Amniotic epithelial cell (primary cell): ENCODE measurements at regions not wholly inside any gene's neighbourhood (a gene's known extent, or its start where the extent isn't known, plus 50 kb on each side); places are given as distances from the start of the nearest gene placed in this dataset.

Experiments
- DNase-seq: peaks from one replicate; pipeline ENCODE4 v3.0.0-alpha.2; 2010; ENCODE audit warnings: low read depth

- DNase-seq, result peak; percentile 60
These were observed 86.8 kb upstream of the STEAP1B start for GRCh38 chr7:22586786-22587140.

- peak; percentile 46 for DNase-seq
These were observed 86.3 kb upstream of the STEAP1B start for GRCh38 chr7:22586101-22586785.

DNA sequence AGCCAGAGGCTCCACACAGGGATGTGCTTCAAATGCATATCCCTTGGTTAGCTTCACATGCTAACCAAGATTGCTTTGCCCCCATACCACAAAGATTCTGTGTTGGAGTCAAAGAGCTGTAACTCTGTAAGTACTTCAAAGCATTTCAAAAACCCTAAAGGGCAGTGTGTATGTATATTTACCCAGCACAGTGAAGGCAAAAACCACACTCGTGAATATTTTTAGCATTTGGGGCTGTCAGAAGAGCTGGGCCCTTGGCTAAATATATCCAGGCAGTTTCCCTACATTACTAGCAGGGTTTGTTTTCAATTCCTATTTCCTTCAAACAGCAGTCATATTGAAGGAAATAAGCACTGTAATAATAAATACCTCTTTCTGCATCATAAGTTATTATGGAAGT is 84.2 kb upstream of the STEAP1B start:
- DNase-seq, result no peak

- DNase-seq, result peak; percentile 65
These were observed 83.1 kb upstream of the STEAP1B start for GRCh38 chr7:22582863-22583622.

- DNase-seq, result no peak
These were observed 81.1 kb upstream of the STEAP1B start for GRCh38 chr7:22581099-22581498.

DNA sequence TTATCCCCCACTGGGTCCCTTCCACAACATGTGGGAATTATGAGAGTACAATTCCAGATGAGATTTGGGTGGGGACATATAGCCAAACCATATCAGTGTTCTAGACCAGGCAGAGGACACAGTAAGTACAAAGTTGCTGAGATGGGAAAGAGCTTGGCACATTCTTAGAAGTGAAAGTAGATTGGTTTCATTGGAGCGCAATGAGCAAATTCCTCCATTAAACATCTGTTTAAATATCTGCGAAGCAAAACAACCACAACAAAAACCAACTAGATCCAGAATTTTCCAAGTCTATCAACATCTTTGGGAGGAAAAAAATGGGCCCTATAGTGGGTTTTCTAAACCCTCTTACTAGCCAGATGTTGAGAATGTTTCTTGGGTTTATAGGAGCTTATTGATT is 80.0 kb upstream of the STEAP1B start:
- DNase-seq, result no peak

- no peak for DNase-seq
These were observed 78.2 kb upstream of the STEAP1B start for GRCh38 chr7:22578007-22578733.

DNA sequence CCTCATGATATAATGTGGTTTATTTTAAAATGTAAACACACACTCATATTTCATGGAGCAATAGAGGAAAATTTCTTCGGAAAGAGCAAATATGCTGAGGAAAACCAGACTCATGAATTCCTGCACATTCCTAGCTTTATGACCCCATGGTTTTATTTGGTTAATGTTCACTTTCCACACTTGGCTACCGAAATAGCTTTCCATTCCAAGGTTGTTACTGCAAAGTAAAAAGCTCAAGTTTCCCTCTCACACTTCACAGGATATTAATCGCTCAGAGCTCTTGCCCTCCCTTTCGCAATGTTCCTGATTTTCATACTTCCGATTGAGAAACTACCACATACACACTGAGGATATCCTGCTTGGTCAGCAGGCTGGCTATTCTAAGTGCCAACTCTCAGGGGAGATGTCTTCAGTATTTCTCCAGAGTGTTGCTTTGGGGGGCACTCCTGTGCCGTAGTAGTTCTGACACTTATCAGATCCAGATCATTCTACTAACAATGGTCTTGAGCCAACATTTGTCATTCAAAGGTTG is 77.5 kb upstream of the STEAP1B start:
- DNase-seq, result peak; percentile 99

DNA sequence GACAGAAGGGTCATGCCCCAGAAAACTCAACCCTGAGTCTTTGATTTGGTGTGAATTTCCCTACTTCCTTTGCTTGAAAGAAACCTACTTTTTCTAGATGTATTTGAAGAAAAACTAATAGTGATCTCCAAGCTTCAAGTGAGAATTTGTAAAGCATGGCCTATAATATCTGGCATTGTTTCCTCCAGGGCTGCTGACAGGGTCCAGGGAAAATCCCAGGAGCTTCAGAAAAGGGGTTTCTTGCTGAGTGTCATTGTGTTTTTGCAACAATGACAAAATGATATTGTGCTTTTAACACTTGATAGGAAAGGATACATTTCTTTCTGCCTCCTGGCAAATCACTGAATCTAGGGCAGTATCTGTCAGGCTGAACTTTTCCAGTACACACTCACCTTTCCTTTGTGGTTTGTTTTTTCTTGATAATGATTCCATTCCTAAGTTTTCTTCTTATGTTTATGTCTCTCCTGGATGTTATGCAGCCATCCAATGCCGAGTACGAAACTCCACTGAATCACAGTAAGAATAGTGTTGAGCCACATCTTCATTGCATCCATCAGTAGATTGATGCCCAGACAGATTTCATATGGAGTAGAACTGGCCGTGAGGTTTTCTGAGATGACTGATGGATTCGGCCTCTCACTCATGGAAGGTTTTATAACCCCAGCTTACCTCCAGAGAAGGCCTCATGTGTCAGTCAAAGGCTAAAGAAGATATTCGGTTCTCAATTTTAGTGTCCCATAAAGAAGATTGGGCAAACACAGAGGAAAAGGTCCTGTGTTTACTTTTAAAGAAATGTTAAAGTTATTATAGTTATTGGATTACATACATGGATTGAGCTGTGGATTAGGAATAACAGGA is 76.9 kb upstream of the STEAP1B start:
- DNase-seq, result peak; percentile 84

GRCh38 chr7:22574754-22575520 is 74.9 kb upstream of the STEAP1B start:
- DNase-seq, result no peak

- no peak for DNase-seq
These were observed 72.9 kb upstream of the STEAP1B start for GRCh38 chr7:22572937-22573336.

- no peak for DNase-seq
These were observed 72.3 kb upstream of the STEAP1B start for GRCh38 chr7:22572292-22572691.

DNA sequence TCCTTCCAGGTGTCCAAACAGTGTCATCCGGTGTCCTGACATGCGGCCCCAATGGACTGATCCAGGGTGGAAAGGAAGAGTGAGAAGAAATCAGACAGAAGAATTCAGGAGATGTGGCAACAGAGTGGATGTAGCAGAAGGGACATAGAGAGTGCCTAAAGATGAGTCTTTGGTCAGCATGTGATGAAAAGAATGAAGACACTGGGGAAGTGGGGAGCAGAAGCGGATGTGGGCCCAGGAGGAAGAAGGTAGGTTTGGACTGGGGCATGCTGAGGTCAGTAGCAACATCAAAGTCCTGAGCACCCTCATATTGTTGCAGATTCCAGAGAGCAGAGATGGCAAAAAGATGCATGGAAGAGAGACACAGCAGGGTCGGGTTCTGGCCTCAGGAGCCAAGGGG is 71.8 kb upstream of the STEAP1B start:
- no peak for DNase-seq

DNA sequence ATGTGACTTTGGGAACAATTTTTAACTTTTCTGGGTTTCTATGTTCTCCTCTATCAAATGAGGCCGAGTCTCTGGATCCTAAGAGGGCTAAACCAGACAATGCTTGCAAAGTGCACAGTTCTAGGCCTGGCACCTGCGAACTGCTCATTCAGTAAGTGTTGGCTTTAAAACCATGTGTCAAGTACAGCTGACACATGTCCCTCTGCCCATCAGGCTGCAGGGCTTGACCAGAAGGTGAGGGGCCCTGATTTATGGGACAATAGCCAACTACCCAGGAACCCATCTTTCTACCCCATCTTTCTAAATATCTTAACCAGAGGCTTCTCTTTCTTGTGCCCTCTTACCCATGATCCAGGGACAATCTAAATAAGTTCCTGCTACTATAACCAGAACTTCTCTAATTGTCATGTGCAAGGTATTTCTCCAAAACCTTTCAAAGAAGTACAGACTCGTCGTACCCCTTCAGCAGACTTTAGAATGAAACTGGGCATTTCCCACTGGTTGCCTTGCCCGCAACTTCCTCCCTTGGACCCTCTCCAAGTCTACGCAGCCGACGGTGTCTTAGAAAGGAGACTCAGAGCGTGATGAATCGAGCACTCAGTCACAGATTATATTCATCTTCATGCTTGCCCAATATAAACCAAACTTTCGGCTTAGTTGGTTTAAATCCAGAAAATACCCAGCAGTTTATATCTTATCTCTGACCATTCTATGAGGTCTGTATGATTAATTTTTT is 69.8 kb upstream of the STEAP1B start:
- peak; percentile 95 for DNase-seq

- no peak for DNase-seq
These were observed 66.6 kb upstream of the STEAP1B start for GRCh38 chr7:22566592-22566991.

DNA sequence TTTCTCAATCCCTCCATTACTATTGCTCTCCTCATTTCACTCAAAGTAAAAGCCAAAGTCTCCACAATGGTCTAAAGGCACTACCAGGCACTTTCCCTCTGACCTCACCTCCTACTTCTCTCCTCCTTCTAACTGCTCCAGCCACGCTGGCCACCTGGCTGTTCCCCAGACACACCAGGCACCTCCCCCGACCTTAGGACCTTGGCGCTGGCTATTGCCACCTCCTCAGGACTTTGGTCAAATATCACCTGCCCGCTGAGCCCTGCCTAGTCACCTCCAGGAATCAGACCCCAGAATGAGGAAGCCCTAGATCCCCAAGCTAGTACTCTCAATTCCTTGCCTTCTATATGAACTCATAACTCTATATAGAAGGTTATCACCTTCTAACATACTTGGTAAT is 66.2 kb upstream of the STEAP1B start:
- no peak for DNase-seq

- peak; percentile 75 for DNase-seq
These were observed 65.4 kb upstream of the STEAP1B start for GRCh38 chr7:22565315-22565811.

DNA sequence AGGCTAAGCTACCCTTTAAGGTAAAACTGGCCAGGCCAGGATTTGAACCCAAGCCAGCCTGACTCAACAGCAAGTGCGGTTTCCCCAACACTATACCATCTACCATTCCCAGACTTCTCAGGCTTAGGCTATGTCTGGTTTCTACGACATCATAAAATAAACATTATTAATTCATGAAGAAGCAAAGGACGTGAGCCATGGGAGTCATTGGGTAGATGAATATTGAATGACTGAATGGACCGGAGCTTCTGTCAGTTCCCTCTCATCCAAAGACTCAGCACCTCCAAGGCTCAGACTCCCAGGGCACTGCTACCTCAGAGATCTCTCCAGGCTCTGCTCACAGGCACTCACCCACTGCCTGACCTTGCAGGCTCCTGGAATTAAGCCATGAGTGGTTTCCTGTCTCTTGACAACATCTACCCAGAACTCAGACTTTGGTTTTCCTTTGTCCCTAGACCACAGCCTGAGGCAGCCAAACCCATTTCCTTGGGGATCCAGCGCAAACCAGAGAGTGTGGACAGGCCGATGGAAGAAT is 64.6 kb upstream of the STEAP1B start:
- DNase-seq, result peak; percentile 77

- DNase-seq, result no peak
These were observed 63.7 kb upstream of the STEAP1B start for GRCh38 chr7:22563621-22564241.
